Nephron progenitor cell (in vitro differentiated cells): ENCODE measurements at regions not wholly inside any gene's neighbourhood (a gene's known extent, or its start where the extent isn't known, plus 50 kb on each side); places are given as distances from the start of the nearest gene placed in this dataset.

Experiments used
- DNase-seq: peaks from one replicate; pipeline ENCODE4 v3.0.0; 2021
- H3K27ac Mint-ChIP-seq: 2 replicates; pipeline ENCODE4 v1.8.0; 2021; ENCODE audit warnings: mild to moderate bottlenecking, moderate library complexity, mixed read lengths
- H3K27me3 Mint-ChIP-seq: 2 replicates; pipeline ENCODE4 v1.8.0; 2021; ENCODE audit warnings: mild to moderate bottlenecking, low read depth, mixed read lengths; ENCODE audit not compliant: poor library complexity
- H3K36me3 Mint-ChIP-seq: 2 replicates; pipeline ENCODE4 v1.8.0; 2021; ENCODE audit warnings: low read depth, mixed read lengths
- H3K4me1 Mint-ChIP-seq: 2 replicates; pipeline ENCODE4 v1.8.0; 2021; ENCODE audit warnings: mixed read lengths
- H3K4me3 Mint-ChIP-seq: 2 replicates; pipeline ENCODE4 v1.8.0; 2021; ENCODE audit warnings: mild to moderate bottlenecking, moderate library complexity, mixed read lengths
- H3K9me3 Mint-ChIP-seq: 2 replicates; pipeline ENCODE4 v1.8.0; 2021; ENCODE audit warnings: mild to moderate bottlenecking, moderate library complexity, mixed read lengths
- TF ChIP-seq, protein P1 (sequence below): fragments of 200-600 bp; sonication (generic); IDR thresholded peaks from 2 replicates; pipeline ENCODE4 v1.5.0; 2021; ENCODE audit warnings: antibody characterized with exemption

DNA sequence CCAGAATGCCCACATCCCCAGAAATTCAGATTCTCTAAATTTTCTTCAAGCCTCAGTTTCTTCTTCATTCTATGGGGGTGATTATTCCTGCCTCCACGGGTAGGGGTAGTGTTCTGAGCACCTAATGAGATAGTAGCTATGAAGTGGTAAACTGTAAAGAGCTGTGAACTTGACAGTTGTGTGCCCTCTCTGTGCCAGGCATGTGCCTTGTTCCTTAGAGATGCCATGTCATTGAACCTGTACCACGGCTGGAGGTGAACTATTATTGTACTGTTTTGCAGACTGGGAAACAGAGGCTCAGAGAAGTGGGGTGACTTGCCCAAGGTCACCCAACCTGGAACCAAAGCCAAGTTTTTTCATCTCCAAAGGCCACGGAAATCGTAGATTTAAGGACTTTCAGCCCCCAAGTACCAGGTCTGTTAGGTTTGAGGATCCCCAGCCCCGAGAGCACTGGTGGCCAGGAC is 67.7 kb upstream of the SIRPA start:
- Mint-ChIP-seq H3K4me1 (peaks cover 42% of the 10 kb centered on the region), H3K27me3 (peaks cover 2% of the 10 kb centered on the region), H3K4me3 (no peak overlapping the region), H3K36me3 (peaks cover 10% of the 10 kb centered on the region), H3K27ac (no peak overlapping the region), H3K9me3 (peaks cover 20% of the 10 kb centered on the region)
- DNase-seq, result no peak
- TF ChIP-seq, protein P1, sequence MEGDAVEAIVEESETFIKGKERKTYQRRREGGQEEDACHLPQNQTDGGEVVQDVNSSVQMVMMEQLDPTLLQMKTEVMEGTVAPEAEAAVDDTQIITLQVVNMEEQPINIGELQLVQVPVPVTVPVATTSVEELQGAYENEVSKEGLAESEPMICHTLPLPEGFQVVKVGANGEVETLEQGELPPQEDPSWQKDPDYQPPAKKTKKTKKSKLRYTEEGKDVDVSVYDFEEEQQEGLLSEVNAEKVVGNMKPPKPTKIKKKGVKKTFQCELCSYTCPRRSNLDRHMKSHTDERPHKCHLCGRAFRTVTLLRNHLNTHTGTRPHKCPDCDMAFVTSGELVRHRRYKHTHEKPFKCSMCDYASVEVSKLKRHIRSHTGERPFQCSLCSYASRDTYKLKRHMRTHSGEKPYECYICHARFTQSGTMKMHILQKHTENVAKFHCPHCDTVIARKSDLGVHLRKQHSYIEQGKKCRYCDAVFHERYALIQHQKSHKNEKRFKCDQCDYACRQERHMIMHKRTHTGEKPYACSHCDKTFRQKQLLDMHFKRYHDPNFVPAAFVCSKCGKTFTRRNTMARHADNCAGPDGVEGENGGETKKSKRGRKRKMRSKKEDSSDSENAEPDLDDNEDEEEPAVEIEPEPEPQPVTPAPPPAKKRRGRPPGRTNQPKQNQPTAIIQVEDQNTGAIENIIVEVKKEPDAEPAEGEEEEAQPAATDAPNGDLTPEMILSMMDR, result no peak

- peaks cover 14% of the 10 kb centered on the region for H3K36me3 Mint-ChIP-seq
- TF ChIP-seq, protein P1, result no peak
- peaks cover 36% of the 10 kb centered on the region for H3K9me3 Mint-ChIP-seq
- H3K27me3 Mint-ChIP-seq, result peaks cover 7% of the 10 kb centered on the region
- H3K27ac Mint-ChIP-seq, result no peak overlapping the region
- DNase-seq, result no peak
- H3K4me1 Mint-ChIP-seq, result peaks cover 34% of the 10 kb centered on the region
- no peak overlapping the region for H3K4me3 Mint-ChIP-seq
Observed at GRCh38 chr20:1825938-1826445, 69.2 kb upstream of the SIRPA start.

DNA sequence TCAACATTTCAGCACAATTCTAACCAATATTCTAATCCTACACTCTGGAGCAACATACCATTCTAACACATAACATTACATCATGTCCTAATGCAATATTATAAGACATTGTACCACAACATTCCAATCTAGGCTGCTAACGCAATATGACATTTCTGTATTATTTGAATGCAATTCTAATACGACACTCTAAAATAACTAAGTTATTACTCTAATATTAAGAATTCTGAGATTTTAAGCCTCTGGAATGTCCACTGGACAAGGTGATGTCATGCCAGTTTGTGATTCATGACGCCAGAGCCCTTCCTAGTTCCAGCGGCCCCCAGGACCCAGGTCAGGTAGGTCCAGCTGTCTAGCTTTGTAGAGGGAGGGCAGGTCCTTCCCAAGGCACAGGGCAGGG is 69.7 kb upstream of the SIRPA start:
- Mint-ChIP-seq H3K27me3 (peaks cover 7% of the 10 kb centered on the region), H3K27ac (no peak overlapping the region), H3K4me1 (peaks cover 35% of the 10 kb centered on the region), H3K4me3 (no peak overlapping the region), H3K9me3 (peaks cover 38% of the 10 kb centered on the region), H3K36me3 (peaks cover 14% of the 10 kb centered on the region)
- DNase-seq, result no peak
- TF ChIP-seq, protein P1, result no peak

DNA sequence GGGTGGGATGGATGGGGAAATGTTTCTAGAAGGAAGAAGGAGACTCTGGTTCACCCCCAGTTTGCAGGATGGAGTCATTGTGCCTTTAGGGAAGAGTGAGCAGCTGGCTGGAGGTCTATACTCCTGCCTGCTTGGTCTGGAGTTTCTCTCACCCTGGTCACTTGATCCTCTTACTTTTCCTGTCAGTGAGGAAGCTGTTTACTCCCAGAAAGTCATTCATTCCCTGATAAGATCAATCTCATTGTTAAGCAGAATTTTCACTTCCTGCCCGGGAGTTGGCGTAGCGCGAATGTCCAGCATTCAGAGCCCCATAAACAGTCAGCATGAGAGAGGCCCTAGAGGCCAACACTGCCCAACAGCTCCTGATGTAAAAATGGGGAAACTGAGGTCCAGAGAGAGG is 70.4 kb upstream of the SIRPA start:
- H3K27ac Mint-ChIP-seq, result no peak overlapping the region
- peaks cover 14% of the 10 kb centered on the region for H3K36me3 Mint-ChIP-seq
- H3K4me1 Mint-ChIP-seq, result peaks cover 40% of the 10 kb centered on the region
- peaks cover 7% of the 10 kb centered on the region for H3K27me3 Mint-ChIP-seq
- peaks cover 38% of the 10 kb centered on the region for H3K9me3 Mint-ChIP-seq
- H3K4me3 Mint-ChIP-seq, result no peak overlapping the region
- DNase-seq, result no peak
- TF ChIP-seq, protein P1, result no peak

GRCh38 chr20:1824181-1824580 is 71.0 kb upstream of the SIRPA start:
- no peak overlapping the region for H3K4me3 Mint-ChIP-seq
- H3K27ac Mint-ChIP-seq, result no peak overlapping the region
- H3K27me3 Mint-ChIP-seq, result peaks cover 4% of the 10 kb centered on the region
- peaks cover 14% of the 10 kb centered on the region for H3K36me3 Mint-ChIP-seq
- no peak for DNase-seq
- H3K9me3 Mint-ChIP-seq, result peaks cover 38% of the 10 kb centered on the region
- TF ChIP-seq, protein P1, result no peak
- H3K4me1 Mint-ChIP-seq, result peaks cover 42% of the 10 kb centered on the region

DNA sequence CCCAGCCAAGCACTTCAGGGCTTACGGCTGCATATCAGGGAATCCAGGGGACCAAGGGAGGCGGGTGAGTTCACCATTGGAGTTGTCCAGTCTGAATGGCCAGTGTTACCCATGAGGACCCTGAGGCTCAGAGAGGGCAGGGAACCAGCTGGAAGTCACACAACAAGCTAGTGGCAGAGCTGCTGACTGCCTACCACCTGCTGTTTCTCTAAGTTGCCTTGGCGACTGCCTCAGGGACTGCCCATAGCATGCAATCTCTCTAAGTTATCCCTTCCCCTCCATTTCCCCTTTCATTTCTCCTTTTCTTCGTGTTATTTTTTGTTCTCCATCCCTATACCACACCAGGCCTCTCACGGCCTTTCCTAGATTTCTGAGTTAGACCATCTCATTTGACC is 71.8 kb upstream of the SIRPA start:
- no peak overlapping the region for H3K27ac Mint-ChIP-seq
- peaks cover 47% of the 10 kb centered on the region for H3K4me1 Mint-ChIP-seq
- H3K4me3 Mint-ChIP-seq, result no peak overlapping the region
- peaks cover 14% of the 10 kb centered on the region for H3K36me3 Mint-ChIP-seq
- DNase-seq, result no peak
- H3K27me3 Mint-ChIP-seq, result peaks cover 4% of the 10 kb centered on the region
- TF ChIP-seq, protein P1, result no peak
- peaks cover 38% of the 10 kb centered on the region for H3K9me3 Mint-ChIP-seq
